Keratinocyte (primary cell): ENCODE measurements at regions not wholly inside any gene's neighbourhood (a gene's known extent, or its start where the extent isn't known, plus 50 kb on each side); places are given as distances from the start of the nearest gene placed in this dataset.

ENCODE experiments used
- DNase-seq: peaks from one replicate; pipeline ENCODE4 v3.0.0-alpha.2; 2011; ENCODE audit warnings: low read depth, missing footprints, low spot score
- FAIRE-seq: peaks from 2 replicates; lab custom pipeline; 2011; peaks lifted over from hg19 to GRCh38; lab: Jason Lieb, UNC
- H2AFZ ChIP-seq: 2 replicates; pipeline ENCODE4 v1.6.0; 2012; ENCODE audit warnings: low read length, control low read depth, inconsistent platforms; ENCODE audit not compliant: control insufficient read depth
- H3K27ac ChIP-seq: 2 replicates; pipeline ENCODE4 v1.5.1; 2011; ENCODE audit warnings: low read length; ENCODE audit not compliant: control insufficient read depth, insufficient read depth
- H3K27me3 ChIP-seq: 3 replicates; pipeline ENCODE4 v1.6.0; 2011; ENCODE audit warnings: low read length; ENCODE audit not compliant: control insufficient read depth, insufficient read depth; ENCODE audit errors: extremely low read depth
- H3K36me3 ChIP-seq, 2 experiments: 2 replicates in 1 of 2; 3 replicates in 1 of 2; pipeline ENCODE4 v1.5.1; 2011; ENCODE audit warnings: low read length in 2 of 2, mild to moderate bottlenecking in 1 of 2; ENCODE audit not compliant: control insufficient read depth in 2 of 2, insufficient read depth in 2 of 2; ENCODE audit errors: extremely low read depth in 1 of 2
- H3K4me1 ChIP-seq: 3 replicates; pipeline ENCODE4 v1.5.1; 2011; ENCODE audit warnings: low read length; ENCODE audit not compliant: control insufficient read depth, insufficient read depth; ENCODE audit errors: extremely low read depth
- H3K4me2 ChIP-seq: 3 replicates; pipeline ENCODE4 v1.6.0; 2011; ENCODE audit warnings: low read depth, low read length; ENCODE audit not compliant: control insufficient read depth, insufficient read depth; ENCODE audit errors: extremely low read depth
- H3K4me3 ChIP-seq, 3 experiments: fragments of 200-600 bp in 1 of 3; sonication (generic) in 1 of 3; 2 replicates in 2 of 3; 3 replicates in 1 of 3; pipeline ENCODE4 v1.5.1; 2011 to 2016; ENCODE audit warnings: low read length in 3 of 3, mild to moderate bottlenecking in 3 of 3, control low read depth in 2 of 3, inconsistent platforms in 1 of 3, low read depth in 1 of 3, mixed read lengths in 1 of 3, mixed run types in 1 of 3, moderate library complexity in 1 of 3; ENCODE audit not compliant: control insufficient read depth in 2 of 3, insufficient read depth in 2 of 3; ENCODE audit errors: extremely low read depth in 1 of 3
- H3K79me2 ChIP-seq: 2 replicates; pipeline ENCODE4 v1.6.0; 2012; ENCODE audit warnings: low read length; ENCODE audit not compliant: control insufficient read depth, insufficient read depth
- H3K9ac ChIP-seq: 3 replicates; pipeline ENCODE4 v1.6.0; 2011; ENCODE audit warnings: low read length; ENCODE audit not compliant: control insufficient read depth, insufficient read depth; ENCODE audit errors: extremely low read depth
- H3K9me1 ChIP-seq: 3 replicates; pipeline ENCODE4 v1.6.0; 2011; ENCODE audit warnings: low read length; ENCODE audit not compliant: control insufficient read depth, insufficient read depth; ENCODE audit errors: extremely low read depth
- H3K9me3 ChIP-seq: 2 replicates; pipeline ENCODE4 v1.5.1; 2012; ENCODE audit warnings: low read depth, low read length; ENCODE audit not compliant: control insufficient read depth
- H4K20me1 ChIP-seq: 3 replicates; pipeline ENCODE4 v1.6.0; 2011; ENCODE audit warnings: low read length; ENCODE audit not compliant: control insufficient read depth, insufficient read depth; ENCODE audit errors: extremely low read depth
- EZH2 ChIP-seq: IDR thresholded peaks from one replicate; pipeline ENCODE4 v1.6.1; 2012; ENCODE audit warnings: inconsistent platforms, mild to moderate bottlenecking, low read length, moderate library complexity
- dilution Hi-C: fragments of 300-500 bp; cut with MboI; formaldehyde crosslinking; loops from one replicate; pipeline ENCODE4 v1.7.0; 2020; ENCODE audit warnings: low sequenced_read_pairs; ENCODE audit not compliant: extremely low pct_ligation_motif_present
- TF ChIP-seq, protein P1 (sequence below), 3 experiments: IDR thresholded peaks in 1 of 3; conservative IDR thresholded peaks in 1 of 3; optimal IDR thresholded peaks in 1 of 3; 2 replicates in 2 of 3; 3 replicates in 1 of 3; pipeline versions ENCODE3 to v1.5.1; 2011; ENCODE audit warnings: low read length in 3 of 3, mild to moderate bottlenecking in 3 of 3, moderate library complexity in 2 of 3, control low read depth in 1 of 3, inconsistent platforms in 1 of 3; ENCODE audit not compliant: insufficient read depth in 2 of 3; ENCODE audit errors: extremely low read depth in 1 of 3

DNA sequence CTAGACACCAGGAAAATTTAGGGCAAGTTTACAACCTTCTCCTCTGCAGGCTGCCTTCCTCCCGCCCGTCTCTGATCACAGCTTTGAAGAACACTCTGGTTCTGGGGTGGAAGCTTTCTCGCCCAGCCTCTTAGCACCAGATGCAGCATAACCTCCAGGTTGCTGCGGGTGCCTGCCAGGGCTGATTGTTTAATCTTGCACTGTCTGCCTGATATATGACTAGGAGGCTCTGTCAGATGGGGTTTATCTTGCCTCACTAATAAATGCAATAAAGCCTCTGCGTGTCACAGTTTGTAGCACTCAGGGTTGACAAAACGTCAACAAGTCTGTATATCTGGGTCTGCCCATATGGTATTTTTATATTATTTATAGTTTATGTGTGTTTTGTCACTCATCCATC lies 388.2 kb downstream of the FUT8 start:
- TF ChIP-seq EZH2: no peak
- TF ChIP-seq, protein P1, sequence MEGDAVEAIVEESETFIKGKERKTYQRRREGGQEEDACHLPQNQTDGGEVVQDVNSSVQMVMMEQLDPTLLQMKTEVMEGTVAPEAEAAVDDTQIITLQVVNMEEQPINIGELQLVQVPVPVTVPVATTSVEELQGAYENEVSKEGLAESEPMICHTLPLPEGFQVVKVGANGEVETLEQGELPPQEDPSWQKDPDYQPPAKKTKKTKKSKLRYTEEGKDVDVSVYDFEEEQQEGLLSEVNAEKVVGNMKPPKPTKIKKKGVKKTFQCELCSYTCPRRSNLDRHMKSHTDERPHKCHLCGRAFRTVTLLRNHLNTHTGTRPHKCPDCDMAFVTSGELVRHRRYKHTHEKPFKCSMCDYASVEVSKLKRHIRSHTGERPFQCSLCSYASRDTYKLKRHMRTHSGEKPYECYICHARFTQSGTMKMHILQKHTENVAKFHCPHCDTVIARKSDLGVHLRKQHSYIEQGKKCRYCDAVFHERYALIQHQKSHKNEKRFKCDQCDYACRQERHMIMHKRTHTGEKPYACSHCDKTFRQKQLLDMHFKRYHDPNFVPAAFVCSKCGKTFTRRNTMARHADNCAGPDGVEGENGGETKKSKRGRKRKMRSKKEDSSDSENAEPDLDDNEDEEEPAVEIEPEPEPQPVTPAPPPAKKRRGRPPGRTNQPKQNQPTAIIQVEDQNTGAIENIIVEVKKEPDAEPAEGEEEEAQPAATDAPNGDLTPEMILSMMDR (optimal IDR thresholded peaks at IDR 0.05 in 1 of 3, IDR thresholded peaks at IDR 0.05 in 1 of 3, conservative IDR thresholded peaks at IDR 0.05 in 1 of 3; ENCODE audit: extremely low read depth in 1 of 3, insufficient read depth in 2 of 3, low read length in 3 of 3): no peak
- no peaks in the 10 kb centered on the region for H3K4me1 ChIP-seq
- dilution Hi-C loops: no loop called here
- FAIRE-seq: no peak
- H3K9me1 ChIP-seq: no peaks in the 10 kb centered on the region
- H3K9me3 ChIP-seq: no peaks in the 10 kb centered on the region
- H3K9ac ChIP-seq: no peak overlapping the region
- H3K27ac ChIP-seq: no peak overlapping the region
- no peak overlapping the region for H2AFZ ChIP-seq
- H3K27me3 ChIP-seq: peaks cover 10% of the 10 kb centered on the region
- H4K20me1 ChIP-seq: no peaks in the 10 kb centered on the region
- H3K79me2 ChIP-seq: no peaks in the 10 kb centered on the region
- no peak overlapping the region for H3K4me2 ChIP-seq
- H3K36me3 ChIP-seq: no peaks in the 10 kb centered on the region
- DNase-seq: no peak
- no peak overlapping the region for H3K4me3 ChIP-seq

DNA sequence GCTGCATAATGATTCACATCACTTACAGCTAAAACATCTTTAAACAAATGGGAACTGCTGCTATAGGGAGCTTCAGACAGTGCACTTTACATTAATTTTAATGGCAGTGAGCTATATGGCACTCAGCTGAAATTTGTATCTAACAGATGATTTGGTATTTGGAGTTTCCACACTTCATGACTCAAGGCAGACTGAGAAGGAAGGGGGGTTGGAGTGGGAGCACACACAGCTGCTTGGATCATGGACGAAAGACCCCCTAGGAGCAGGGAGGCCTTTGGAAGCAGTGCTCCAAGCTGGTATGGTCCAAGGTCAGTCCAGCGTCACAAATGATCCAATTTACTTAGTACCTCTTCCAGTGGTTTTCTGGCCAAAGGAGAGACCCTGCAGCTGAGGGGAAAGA lies 389.7 kb downstream of the FUT8 start:
- FAIRE-seq: no peak
- no peaks in the 10 kb centered on the region for H3K79me2 ChIP-seq
- no peak overlapping the region for H2AFZ ChIP-seq
- no peak overlapping the region for H3K4me3 ChIP-seq
- peaks cover 10% of the 10 kb centered on the region for H3K27me3 ChIP-seq
- no peak overlapping the region for H3K4me2 ChIP-seq
- no peaks in the 10 kb centered on the region for H4K20me1 ChIP-seq
- TF ChIP-seq EZH2: no peak
- TF ChIP-seq, protein P1 (optimal IDR thresholded peaks at IDR 0.05 in 1 of 3, IDR thresholded peaks at IDR 0.05 in 1 of 3, conservative IDR thresholded peaks at IDR 0.05 in 1 of 3; ENCODE audit: extremely low read depth in 1 of 3, insufficient read depth in 2 of 3, low read length in 3 of 3): no peak
- no peaks in the 10 kb centered on the region for H3K9me1 ChIP-seq
- dilution Hi-C loops: no loop called here
- no peak overlapping the region for H3K9ac ChIP-seq
- no peaks in the 10 kb centered on the region for H3K36me3 ChIP-seq
- DNase-seq: no peak
- H3K4me1 ChIP-seq: no peaks in the 10 kb centered on the region
- no peak overlapping the region for H3K27ac ChIP-seq
- H3K9me3 ChIP-seq: no peaks in the 10 kb centered on the region
